ENCODE measurements at regions not wholly inside any gene's neighbourhood (a gene's known extent, or its start where the extent isn't known, plus 50 kb on each side); places are given as distances from the start of the nearest gene placed in this dataset.

DNA sequence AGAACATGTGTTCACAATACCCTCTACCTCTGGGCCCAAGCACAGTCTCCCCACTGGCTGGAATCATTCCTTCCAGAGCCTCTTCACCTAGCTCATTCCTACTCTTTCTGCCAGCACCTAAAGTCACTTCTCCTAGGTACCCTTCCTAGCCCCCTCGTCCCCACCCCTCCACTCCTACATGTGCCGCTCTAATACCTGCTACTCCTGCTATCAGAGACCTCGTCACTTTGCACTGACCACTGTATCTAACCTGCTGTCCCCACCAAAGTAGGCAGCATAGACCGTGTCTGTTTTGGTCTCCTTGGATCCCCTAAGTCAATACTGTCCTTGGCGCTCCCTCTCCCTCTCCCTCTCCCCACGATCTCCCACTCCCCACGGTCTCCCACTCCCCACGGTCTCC is 53.2 kb upstream of the PKDCC start:
- Histone ChIP-seq H3K36me3 (replicated peaks; ENCODE audit: control insufficient read depth, insufficient read depth, low read length) (no peaks in the 10 kb centered on the region), H3K4me3 (ENCODE audit: insufficient read depth, low read depth, low read length) (no peak overlapping the region), H3K27me3 (ENCODE audit: control insufficient read depth, insufficient read depth, low read length) (no peaks in the 10 kb centered on the region)
- DNase-seq, result no peak

DNA sequence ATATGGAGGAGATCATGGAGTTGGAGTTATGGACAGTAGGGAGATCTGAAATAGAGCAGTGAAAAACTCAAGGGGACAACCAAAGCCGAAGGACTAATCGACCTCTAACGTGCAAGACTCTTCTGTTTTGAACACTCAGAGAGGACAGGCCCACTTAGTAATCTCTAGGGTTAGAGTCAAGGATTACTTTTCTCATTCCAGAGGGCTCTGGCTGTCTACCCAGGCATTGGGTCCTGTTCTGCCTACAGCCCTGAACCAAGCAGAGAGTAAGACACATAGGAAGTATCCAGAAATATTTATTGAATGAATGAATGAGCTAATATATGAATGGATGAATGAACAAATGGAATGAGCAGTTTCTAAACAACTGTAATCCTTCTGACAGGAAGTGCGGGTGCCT is 50.3 kb upstream of the PKDCC start:
- no peak overlapping the region for H3K4me3 ChIP-seq (ENCODE audit: insufficient read depth, low read depth, low read length)
- no peaks in the 10 kb centered on the region for H3K27me3 ChIP-seq (ENCODE audit: control insufficient read depth, insufficient read depth, low read length)
- DNase-seq, result no peak
- no peaks in the 10 kb centered on the region for H3K36me3 ChIP-seq (replicated peaks; ENCODE audit: control insufficient read depth, insufficient read depth, low read length)
